Trophoblast cell (in vitro differentiated cells and primary cell): ENCODE measurements at regions not wholly inside any gene's neighbourhood (a gene's known extent, or its start where the extent isn't known, plus 50 kb on each side); places are given as distances from the start of the nearest gene placed in this dataset.

Experiments used
- DNase-seq, 2 donors: peaks; one replicate each; pipeline ENCODE4 v3.0.0-alpha.2; 2016
- H2AFZ ChIP-seq: 2 replicates; pipeline ENCODE4 v1.6.1; 2013; ENCODE audit warnings: low read length, moderate library complexity, mild to moderate bottlenecking; ENCODE audit not compliant: insufficient read depth, poor library complexity
- H2AK5ac ChIP-seq: 2 replicates; pipeline ENCODE4 v1.6.1; 2013; ENCODE audit warnings: mild to moderate bottlenecking, low read length
- H2BK120ac ChIP-seq: 2 replicates; pipeline ENCODE4 v1.6.1; 2013; ENCODE audit warnings: low read length, mild to moderate bottlenecking, moderate library complexity; ENCODE audit not compliant: insufficient read depth, poor library complexity
- H2BK12ac ChIP-seq: 2 replicates; pipeline ENCODE4 v1.6.1; 2013; ENCODE audit warnings: mild to moderate bottlenecking, low read length, moderate library complexity
- H2BK5ac ChIP-seq: 2 replicates; pipeline ENCODE4 v1.6.1; 2013; ENCODE audit warnings: low read length, low read depth, moderate library complexity, mild to moderate bottlenecking; ENCODE audit not compliant: poor library complexity
- H3K14ac ChIP-seq: 2 replicates; pipeline ENCODE4 v1.6.1; 2013; ENCODE audit warnings: mild to moderate bottlenecking, low read length
- H3K18ac ChIP-seq: 2 replicates; pipeline ENCODE4 v1.6.1; 2013; ENCODE audit warnings: mild to moderate bottlenecking, low read length
- H3K23ac ChIP-seq: 2 replicates; pipeline ENCODE4 v1.6.1; 2013; ENCODE audit warnings: low read length
- H3K27ac ChIP-seq: 2 replicates; pipeline ENCODE4 v1.5.1; 2013; ENCODE audit warnings: low read depth, mild to moderate bottlenecking, inconsistent platforms, low read length, moderate library complexity
- H3K27me3 ChIP-seq: 2 replicates; pipeline ENCODE4 v1.6.1; 2013; ENCODE audit warnings: inconsistent platforms, mild to moderate bottlenecking, low read length, moderate library complexity; ENCODE audit not compliant: insufficient read depth
- H3K36me3 ChIP-seq, 2 experiments: 1 replicate in 1 of 2; 2 replicates in 1 of 2; pipeline ENCODE4 v1.6.1; 2013; ENCODE audit warnings: low read length in 2 of 2, mild to moderate bottlenecking in 2 of 2, moderate library complexity in 1 of 2; ENCODE audit not compliant: insufficient read depth in 2 of 2, control insufficient read depth in 1 of 2
- H3K4ac ChIP-seq: 2 replicates; pipeline ENCODE4 v1.6.1; 2013; ENCODE audit warnings: low read depth, mild to moderate bottlenecking, low read length, moderate library complexity
- H3K4me1 ChIP-seq, 2 experiments: 1 replicate in 1 of 2; 2 replicates in 1 of 2; pipeline ENCODE4 v1.6.1; 2013; ENCODE audit warnings: low read length in 2 of 2, mild to moderate bottlenecking in 2 of 2, moderate library complexity in 1 of 2; ENCODE audit not compliant: insufficient read depth in 2 of 2, control insufficient read depth in 1 of 2
- H3K4me2 ChIP-seq: 2 replicates; pipeline ENCODE4 v1.6.1; 2013; ENCODE audit warnings: inconsistent platforms, mild to moderate bottlenecking, low read length, moderate library complexity
- H3K4me3 ChIP-seq: 2 replicates; pipeline ENCODE4 v1.5.1; 2013; ENCODE audit warnings: mild to moderate bottlenecking, low read depth, low read length, inconsistent platforms
- H3K79me1 ChIP-seq: one replicate; pipeline ENCODE4 v1.6.1; 2013; ENCODE audit warnings: low read length
- H3K79me2 ChIP-seq: 2 replicates; pipeline ENCODE4 v1.6.1; 2013; ENCODE audit warnings: low read length, mild to moderate bottlenecking; ENCODE audit not compliant: control insufficient read depth, insufficient read depth, poor library complexity
- H3K9ac ChIP-seq: 2 replicates; pipeline ENCODE4 v1.6.1; 2013; ENCODE audit warnings: mild to moderate bottlenecking, low read length
- H3K9me3 ChIP-seq: 2 replicates; pipeline ENCODE4 v1.6.1; 2013; ENCODE audit warnings: low read depth, mild to moderate bottlenecking, control low read depth, inconsistent platforms, low read length; ENCODE audit not compliant: insufficient read depth
- H4K12ac ChIP-seq: 2 replicates; pipeline ENCODE4 v1.6.1; 2013; ENCODE audit warnings: low read depth, mild to moderate bottlenecking, low read length, moderate library complexity
- H4K8ac ChIP-seq: 2 replicates; pipeline ENCODE4 v1.6.1; 2013; ENCODE audit warnings: low read depth, mild to moderate bottlenecking, low read length, moderate library complexity
- H4K91ac ChIP-seq: one replicate; pipeline ENCODE4 v1.6.1; 2013; ENCODE audit warnings: low read depth, mild to moderate bottlenecking, low read length, moderate library complexity
- WGBS: extraction: QIAGEN DNeasy Blood & Tissue Kit; methylation state at CpG from one replicate; pipeline ENCODE4 v1.1.7; 2013; ENCODE audit warnings: missing lambda C conversion rate; ENCODE audit not compliant: insufficient read length, insufficient coverage; ENCODE audit errors: extremely low coverage; 5-methylcytosine and 5-hydroxymethylcytosine counted together

DNA sequence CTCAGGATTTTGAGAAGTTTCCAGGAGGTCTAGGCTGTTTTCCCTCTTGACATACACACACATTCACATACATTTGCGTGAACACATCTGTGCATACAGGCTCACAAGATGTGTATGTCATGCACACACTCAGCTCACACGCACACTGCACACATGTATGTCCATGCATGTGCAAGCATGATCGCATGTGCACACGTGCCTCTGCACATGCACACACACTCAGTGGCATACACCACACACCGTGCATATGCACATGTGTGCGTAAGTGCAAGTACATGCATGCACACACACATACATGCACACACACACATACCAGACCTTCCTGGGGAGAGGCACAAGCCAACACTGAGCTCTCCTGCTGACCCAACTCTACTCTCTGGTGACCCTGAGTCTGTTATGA is 171.4 kb downstream of the RBFOX3 start:
- no peak overlapping the region for H2BK12ac ChIP-seq
- no peak overlapping the region for H3K18ac ChIP-seq
- H3K23ac ChIP-seq = peak overlapping the region; percentile 94
- no peak overlapping the region for H4K91ac ChIP-seq
- no peak overlapping the region for H3K4ac ChIP-seq
- no peak overlapping the region for H2AFZ ChIP-seq
- peak overlapping the region; percentile 64 for H3K4me3 ChIP-seq
- no peak overlapping the region for H2BK120ac ChIP-seq
- H3K4me2 ChIP-seq = no peak overlapping the region
- H3K79me2 ChIP-seq = no peaks in the 10 kb centered on the region
- H2BK5ac ChIP-seq = no peak overlapping the region
- H2AK5ac ChIP-seq = no peak overlapping the region
- no peak overlapping the region for H3K27ac ChIP-seq
- H3K79me1 ChIP-seq = no peaks in the 10 kb centered on the region
- no peaks in the 10 kb centered on the region for H3K27me3 ChIP-seq
- H3K36me3 ChIP-seq = no peaks in the 10 kb centered on the region
- peaks cover 2% of the 10 kb centered on the region for H3K9me3 ChIP-seq
- H3K14ac ChIP-seq = no peak overlapping the region
- peak overlapping the region; percentile 3 for H3K9ac ChIP-seq
- H3K4me1 ChIP-seq = no peaks in the 10 kb centered on the region
- no peak for DNase-seq
- H4K8ac ChIP-seq = no peak overlapping the region
- H4K12ac ChIP-seq = no peak overlapping the region
- no CpG with 5 or more reads among the region's 6 CpGs for WGBS

DNA sequence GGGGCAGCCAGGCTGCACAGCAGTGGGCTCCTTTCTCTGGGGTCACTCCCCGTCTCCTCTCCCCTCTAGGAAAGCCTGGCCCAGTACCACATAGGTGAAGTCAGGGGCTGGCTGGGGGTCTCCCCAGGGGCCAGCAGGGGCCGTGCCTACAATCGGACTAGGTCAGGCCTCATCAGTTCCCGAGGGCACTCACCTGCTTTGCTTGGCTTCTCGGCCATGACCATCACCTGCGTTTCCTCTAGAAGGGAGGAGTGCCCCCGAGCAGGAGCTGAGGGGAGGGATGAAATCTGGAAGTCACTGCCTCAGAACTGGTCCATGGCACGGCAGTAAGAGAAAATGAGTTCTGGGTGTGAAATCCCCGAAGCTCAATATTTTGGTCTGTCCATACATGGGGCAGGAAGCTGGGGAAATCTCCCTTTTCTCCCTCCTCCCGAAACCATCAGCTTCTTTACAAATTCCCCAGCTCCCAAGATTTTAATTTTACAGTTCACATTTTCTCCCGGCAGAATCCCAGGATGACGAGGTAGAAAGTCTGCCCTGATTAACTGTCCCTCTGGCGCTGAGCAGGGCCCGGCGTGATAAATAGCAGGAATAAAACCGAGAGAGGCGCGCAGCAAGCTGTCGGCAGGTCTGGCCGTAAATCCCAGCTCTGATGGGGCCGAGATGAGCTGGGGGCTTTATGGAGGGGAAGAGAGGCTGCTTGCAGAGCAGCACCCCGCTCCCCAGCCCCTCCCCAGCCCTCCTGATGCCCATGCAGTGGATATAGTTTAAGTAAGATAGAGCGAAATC is 172.1 kb downstream of the RBFOX3 start:
- no peak overlapping the region for H4K91ac ChIP-seq
- no peak overlapping the region for H4K8ac ChIP-seq
- H3K9me3 ChIP-seq = peaks cover 2% of the 10 kb centered on the region
- no peak overlapping the region for H2BK12ac ChIP-seq
- no peaks in the 10 kb centered on the region for H3K79me1 ChIP-seq
- no peak for DNase-seq
- no peak overlapping the region for H3K4me2 ChIP-seq
- H3K4me1 ChIP-seq = no peaks in the 10 kb centered on the region
- H2BK120ac ChIP-seq = no peak overlapping the region
- H3K18ac ChIP-seq = no peak overlapping the region
- H2AK5ac ChIP-seq = no peak overlapping the region
- H3K79me2 ChIP-seq = no peaks in the 10 kb centered on the region
- no peak overlapping the region for H3K23ac ChIP-seq
- H3K4me3 ChIP-seq = no peak overlapping the region
- no peak overlapping the region for H3K4ac ChIP-seq
- H3K36me3 ChIP-seq = no peaks in the 10 kb centered on the region
- H3K14ac ChIP-seq = no peak overlapping the region
- no peak overlapping the region for H4K12ac ChIP-seq
- no peak overlapping the region for H3K27ac ChIP-seq
- H3K27me3 ChIP-seq = no peaks in the 10 kb centered on the region
- WGBS = no CpG with 5 or more reads among the region's 23 CpGs
- no peak overlapping the region for H3K9ac ChIP-seq
- no peak overlapping the region for H2AFZ ChIP-seq
- H2BK5ac ChIP-seq = no peak overlapping the region

DNA sequence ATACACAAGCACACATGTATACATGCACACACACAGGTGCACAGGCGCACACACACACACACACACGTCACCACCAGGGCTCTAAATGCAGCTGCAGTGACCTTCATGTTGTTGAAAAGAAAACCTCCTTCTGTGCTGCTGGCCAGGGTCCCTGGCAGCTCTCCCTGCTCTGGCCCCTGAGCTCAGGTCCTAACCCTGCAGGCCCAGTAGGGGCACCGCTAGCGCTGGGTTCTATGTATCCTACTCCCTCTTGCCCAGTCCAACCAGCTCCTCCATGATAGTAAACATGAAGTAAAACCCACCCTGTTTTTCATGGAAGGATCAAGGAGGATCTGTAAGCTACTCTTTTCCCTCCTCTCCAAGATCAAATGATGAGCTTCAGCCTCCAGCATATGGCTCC is 172.8 kb downstream of the RBFOX3 start:
- no peaks in the 10 kb centered on the region for H3K36me3 ChIP-seq
- H3K9me3 ChIP-seq = peaks cover 2% of the 10 kb centered on the region
- no peak overlapping the region for H2BK12ac ChIP-seq
- H2AFZ ChIP-seq = no peak overlapping the region
- no peak overlapping the region for H3K14ac ChIP-seq
- H2AK5ac ChIP-seq = no peak overlapping the region
- H3K27me3 ChIP-seq = no peaks in the 10 kb centered on the region
- H2BK5ac ChIP-seq = no peak overlapping the region
- no peaks in the 10 kb centered on the region for H3K4me1 ChIP-seq
- no peak overlapping the region for H2BK120ac ChIP-seq
- no peak overlapping the region for H3K4ac ChIP-seq
- H4K12ac ChIP-seq = no peak overlapping the region
- H3K9ac ChIP-seq = no peak overlapping the region
- no CpG with 5 or more reads among the region's 4 CpGs for WGBS
- no peak overlapping the region for H3K18ac ChIP-seq
- no peak for DNase-seq
- H3K4me3 ChIP-seq = no peak overlapping the region
- no peaks in the 10 kb centered on the region for H3K79me2 ChIP-seq
- H3K27ac ChIP-seq = no peak overlapping the region
- H3K4me2 ChIP-seq = no peak overlapping the region
- H4K8ac ChIP-seq = no peak overlapping the region
- no peaks in the 10 kb centered on the region for H3K79me1 ChIP-seq
- H4K91ac ChIP-seq = no peak overlapping the region
- no peak overlapping the region for H3K23ac ChIP-seq

DNA sequence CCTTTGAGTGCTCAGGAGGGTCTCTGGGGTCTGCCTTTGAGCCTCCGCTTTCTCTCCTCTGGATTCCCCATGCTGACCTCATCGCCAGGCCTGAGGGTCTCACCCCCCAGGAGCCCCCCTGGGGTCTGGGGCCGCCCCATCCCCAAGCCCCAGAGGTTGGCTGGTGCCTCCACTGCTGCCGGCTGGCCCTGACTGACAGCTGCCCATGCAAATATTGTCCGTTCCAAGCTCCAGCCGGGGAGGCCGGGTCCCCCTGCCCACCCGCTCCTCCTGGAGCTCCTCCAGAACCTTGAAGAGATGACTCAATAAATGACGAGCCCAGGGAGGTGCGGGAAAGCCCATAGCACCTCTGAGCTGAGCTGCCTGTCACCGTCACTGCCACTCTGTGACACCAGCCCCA is 173.8 kb downstream of the RBFOX3 start:
- Histone ChIP-seq H3K18ac (no peak overlapping the region), H2BK5ac (no peak overlapping the region), H3K4ac (no peak overlapping the region), H3K27me3 (no peaks in the 10 kb centered on the region), H2AK5ac (no peak overlapping the region), H3K23ac (no peak overlapping the region), H3K9ac (no peak overlapping the region), H3K14ac (no peak overlapping the region), H3K9me3 (peaks cover 2% of the 10 kb centered on the region), H3K27ac (no peak overlapping the region), H3K79me1 (no peaks in the 10 kb centered on the region), H2AFZ (no peak overlapping the region), H4K8ac (no peak overlapping the region), H2BK120ac (no peak overlapping the region), H3K79me2 (no peaks in the 10 kb centered on the region), H3K36me3 (no peaks in the 10 kb centered on the region), H4K12ac (no peak overlapping the region), H3K4me2 (no peak overlapping the region), H3K4me1 (no peaks in the 10 kb centered on the region), H2BK12ac (no peak overlapping the region), H4K91ac (no peak overlapping the region), H3K4me3 (no peak overlapping the region)
- no CpG with 5 or more reads among the region's 11 CpGs for WGBS
- no peak for DNase-seq
